ENCODE measurements at regions not wholly inside any gene's neighbourhood (a gene's known extent, or its start where the extent isn't known, plus 50 kb on each side); places are given as distances from the start of the nearest gene placed in this dataset.

GRCh38 chr20:34163307-34163706 lies 51.3 kb upstream of the EIF2S2 start:
- intact Hi-C loops (cut with micrococcal nuclease) = no loop called here
- no peak overlapping the region for H3K27ac Mint-ChIP-seq

GRCh38 chr20:34164381-34164984 lies 52.4 kb upstream of the EIF2S2 start:
- Mint-ChIP-seq H3K9me3 (no peaks in the 10 kb centered on the region), H3K36me3 (ENCODE audit: low read depth) (no peaks in the 10 kb centered on the region), H3K27ac (no peak overlapping the region), H3K27me3 (no peaks in the 10 kb centered on the region), H3K4me3 (no peak overlapping the region), H3K4me1 (ENCODE audit: low read depth) (peaks cover 6% of the 10 kb centered on the region)
- intact Hi-C loops (cut with micrococcal nuclease) = no loop called here

More at GRCh38 chr20:34163307-34163706, 51.3 kb upstream of the EIF2S2 start:
- H3K27me3 Mint-ChIP-seq = no peaks in the 10 kb centered on the region
- no peaks in the 10 kb centered on the region for H3K36me3 Mint-ChIP-seq (ENCODE audit: low read depth)
- no peak overlapping the region for H3K4me3 Mint-ChIP-seq
- peaks cover 13% of the 10 kb centered on the region for H3K4me1 Mint-ChIP-seq (ENCODE audit: low read depth)
- H3K9me3 Mint-ChIP-seq = no peaks in the 10 kb centered on the region

- no peak overlapping the region for H3K27ac Mint-ChIP-seq
These were observed 53.1 kb upstream of the EIF2S2 start for GRCh38 chr20:34165018-34165619.

GRCh38 chr20:34171640-34172039 lies 59.6 kb upstream of the EIF2S2 start:
- Mint-ChIP-seq H3K27me3 (no peaks in the 10 kb centered on the region), H3K4me1 (ENCODE audit: low read depth) (no peaks in the 10 kb centered on the region), H3K9me3 (no peaks in the 10 kb centered on the region), H3K27ac (no peak overlapping the region), H3K36me3 (ENCODE audit: low read depth) (no peaks in the 10 kb centered on the region), H3K4me3 (no peak overlapping the region)
- intact Hi-C loops (cut with micrococcal nuclease) = no loop called here

More at GRCh38 chr20:34165018-34165619, 53.1 kb upstream of the EIF2S2 start:
- intact Hi-C loops (cut with micrococcal nuclease) = no loop called here
- H3K4me1 Mint-ChIP-seq (ENCODE audit: low read depth) = peaks cover 6% of the 10 kb centered on the region
- H3K4me3 Mint-ChIP-seq = no peak overlapping the region
- H3K9me3 Mint-ChIP-seq = no peaks in the 10 kb centered on the region
- H3K27me3 Mint-ChIP-seq = no peaks in the 10 kb centered on the region
- H3K36me3 Mint-ChIP-seq (ENCODE audit: low read depth) = no peaks in the 10 kb centered on the region

- Mint-ChIP-seq H3K4me3 (no peak overlapping the region), H3K27me3 (no peaks in the 10 kb centered on the region), H3K36me3 (ENCODE audit: low read depth) (no peaks in the 10 kb centered on the region), H3K4me1 (ENCODE audit: low read depth) (no peaks in the 10 kb centered on the region), H3K9me3 (no peaks in the 10 kb centered on the region), H3K27ac (no peak overlapping the region)
- intact Hi-C loops (cut with micrococcal nuclease) = no loop called here
These were observed 60.9 kb upstream of the EIF2S2 start for GRCh38 chr20:34172926-34173325.

- intact Hi-C loops (cut with micrococcal nuclease) = no loop called here
- Mint-ChIP-seq H3K9me3 (no peaks in the 10 kb centered on the region), H3K27ac (no peak overlapping the region), H3K4me3 (no peak overlapping the region), H3K27me3 (no peaks in the 10 kb centered on the region), H3K4me1 (ENCODE audit: low read depth) (no peaks in the 10 kb centered on the region), H3K36me3 (ENCODE audit: low read depth) (no peaks in the 10 kb centered on the region)
These were observed 63.0 kb upstream of the EIF2S2 start for GRCh38 chr20:34175079-34175478.

- no peaks in the 10 kb centered on the region for H3K9me3 Mint-ChIP-seq
- H3K36me3 Mint-ChIP-seq (ENCODE audit: low read depth) = no peaks in the 10 kb centered on the region
- H3K4me3 Mint-ChIP-seq = no peak overlapping the region
- no peaks in the 10 kb centered on the region for H3K27me3 Mint-ChIP-seq
- H3K27ac Mint-ChIP-seq = no peak overlapping the region
- intact Hi-C loops (cut with micrococcal nuclease) = no loop called here
- no peaks in the 10 kb centered on the region for H3K4me1 Mint-ChIP-seq (ENCODE audit: low read depth)
These were observed 63.8 kb upstream of the EIF2S2 start for GRCh38 chr20:34175879-34176278.

- no peaks in the 10 kb centered on the region for H3K9me3 Mint-ChIP-seq
- H3K4me3 Mint-ChIP-seq = no peak overlapping the region
- no peaks in the 10 kb centered on the region for H3K36me3 Mint-ChIP-seq (ENCODE audit: low read depth)
- H3K27me3 Mint-ChIP-seq = peaks cover 6% of the 10 kb centered on the region
- H3K27ac Mint-ChIP-seq = no peak overlapping the region
- no peaks in the 10 kb centered on the region for H3K4me1 Mint-ChIP-seq (ENCODE audit: low read depth)
- intact Hi-C loops (cut with micrococcal nuclease) = no loop called here
These were observed 64.2 kb upstream of the ASIP start for GRCh38 chr20:34177052-34177451.

- no peaks in the 10 kb centered on the region for H3K4me1 Mint-ChIP-seq (ENCODE audit: low read depth)
- no peak overlapping the region for H3K4me3 Mint-ChIP-seq
- intact Hi-C loops (cut with micrococcal nuclease) = no loop called here
- H3K27ac Mint-ChIP-seq = no peak overlapping the region
- H3K36me3 Mint-ChIP-seq (ENCODE audit: low read depth) = no peaks in the 10 kb centered on the region
- peaks cover 20% of the 10 kb centered on the region for H3K27me3 Mint-ChIP-seq
- H3K9me3 Mint-ChIP-seq = no peaks in the 10 kb centered on the region
These were observed 61.4 kb upstream of the ASIP start for GRCh38 chr20:34179637-34180360.

GRCh38 chr20:34180460-34181120 lies 60.6 kb upstream of the ASIP start:
- H3K27ac Mint-ChIP-seq = no peak overlapping the region
- no peak overlapping the region for H3K4me3 Mint-ChIP-seq
- no peaks in the 10 kb centered on the region for H3K4me1 Mint-ChIP-seq (ENCODE audit: low read depth)
- peaks cover 20% of the 10 kb centered on the region for H3K27me3 Mint-ChIP-seq
- intact Hi-C loops (cut with micrococcal nuclease) = no loop called here
- no peaks in the 10 kb centered on the region for H3K36me3 Mint-ChIP-seq (ENCODE audit: low read depth)
- H3K9me3 Mint-ChIP-seq = no peaks in the 10 kb centered on the region

GRCh38 chr20:34181484-34181883 lies 59.7 kb upstream of the ASIP start:
- intact Hi-C loops (cut with micrococcal nuclease) = no loop called here
- no peaks in the 10 kb centered on the region for H3K9me3 Mint-ChIP-seq

GRCh38 chr20:34185766-34186620 lies 55.2 kb upstream of the ASIP start:
- intact Hi-C loops (cut with micrococcal nuclease) = no loop called here
- no peaks in the 10 kb centered on the region for H3K36me3 Mint-ChIP-seq (ENCODE audit: low read depth)
- H3K27me3 Mint-ChIP-seq = peaks cover 35% of the 10 kb centered on the region
- no peaks in the 10 kb centered on the region for H3K9me3 Mint-ChIP-seq
- H3K4me3 Mint-ChIP-seq = no peak overlapping the region
- no peak overlapping the region for H3K27ac Mint-ChIP-seq
- H3K4me1 Mint-ChIP-seq (ENCODE audit: low read depth) = peaks cover 5% of the 10 kb centered on the region

More at GRCh38 chr20:34181484-34181883, 59.7 kb upstream of the ASIP start:
- Mint-ChIP-seq H3K4me3 (no peak overlapping the region), H3K27ac (no peak overlapping the region), H3K4me1 (ENCODE audit: low read depth) (no peaks in the 10 kb centered on the region), H3K27me3 (peaks cover 23% of the 10 kb centered on the region), H3K36me3 (ENCODE audit: low read depth) (no peaks in the 10 kb centered on the region)

- no peaks in the 10 kb centered on the region for H3K9me3 Mint-ChIP-seq
- H3K4me3 Mint-ChIP-seq = no peak overlapping the region
- H3K36me3 Mint-ChIP-seq (ENCODE audit: low read depth) = no peaks in the 10 kb centered on the region
- intact Hi-C loops (cut with micrococcal nuclease) = loop anchor here (1.0 to 10.0 kb wide), 3 partner anchors 66 to 335 kb away; no protein-coding TSS in a partner anchor
- H3K4me1 Mint-ChIP-seq (ENCODE audit: low read depth) = peaks cover 10% of the 10 kb centered on the region
- H3K27me3 Mint-ChIP-seq = peaks cover 31% of the 10 kb centered on the region
- H3K27ac Mint-ChIP-seq = no peak overlapping the region
These were observed 51.6 kb upstream of the ASIP start for GRCh38 chr20:34189572-34190163.
